ENCODE measurements at regions not wholly inside any gene's neighbourhood (a gene's known extent, or its start where the extent isn't known, plus 50 kb on each side); places are given as distances from the start of the nearest gene placed in this dataset.
"Not testable (repeated sequence)": the region's sequence is repeated elsewhere in the genome, so short reads cannot be mapped to it uniquely, and the experiment has no call there.

DNA sequence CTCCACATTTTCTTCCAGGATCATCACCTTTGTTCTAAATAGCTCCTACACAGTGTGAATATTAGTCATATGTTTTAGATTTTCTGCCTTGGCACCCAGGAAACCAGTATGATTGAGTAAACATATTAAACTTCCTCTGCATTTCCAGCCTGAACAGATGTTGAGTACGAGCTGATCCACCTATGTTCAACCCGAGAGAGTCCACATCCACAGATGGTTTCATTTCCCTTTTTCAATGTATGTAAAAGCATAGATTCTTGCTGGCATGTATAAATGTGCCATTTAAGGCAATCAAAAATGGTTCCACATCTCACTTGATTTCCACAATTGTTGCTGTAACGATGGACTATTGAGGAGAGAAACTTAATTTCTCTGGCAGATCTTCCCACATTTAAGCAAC is 74.2 kb downstream of the ZNF716 start:
- FAIRE-seq: not testable (repeated sequence)

DNA sequence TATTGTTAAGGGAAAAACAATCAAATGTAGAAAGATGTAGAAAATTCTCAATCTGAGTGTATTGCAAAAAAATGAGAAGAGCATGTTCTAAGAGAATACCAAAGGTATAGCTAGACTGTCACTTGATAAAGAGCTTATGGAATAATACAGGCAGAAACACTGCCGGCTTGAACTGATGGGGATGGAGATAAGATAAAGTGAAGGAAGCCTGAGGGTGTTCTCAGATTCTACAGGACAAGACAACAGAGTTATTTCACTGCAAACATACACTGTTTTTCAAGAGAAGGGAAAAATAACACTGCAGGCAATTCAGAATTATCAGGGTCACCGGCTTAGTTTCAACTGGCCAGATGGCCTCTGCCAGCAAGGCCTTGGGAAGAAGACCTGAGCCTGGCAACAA is 80.0 kb downstream of the ZNF716 start:
- FAIRE-seq: no peak

DNA sequence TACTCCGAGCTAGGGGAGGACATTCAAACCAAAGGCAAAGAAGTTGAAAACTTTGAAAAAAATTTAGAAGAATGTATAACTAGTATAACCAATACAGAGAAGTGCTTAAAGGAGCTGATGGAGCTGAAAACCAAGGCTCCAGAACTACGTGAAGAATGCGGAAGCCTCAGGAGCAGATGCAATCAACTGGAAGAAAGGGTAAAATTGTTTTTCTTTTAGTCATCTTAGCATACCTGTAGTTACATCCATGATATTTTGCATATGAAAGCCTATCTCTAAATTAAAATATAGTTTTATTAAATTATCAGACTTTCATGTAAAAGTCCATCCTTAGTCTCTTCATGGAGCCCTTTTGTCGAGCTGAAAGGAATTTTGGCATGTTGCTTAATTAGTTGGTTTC is 90.7 kb downstream of the ZNF716 start:
- not testable (repeated sequence) for FAIRE-seq

DNA sequence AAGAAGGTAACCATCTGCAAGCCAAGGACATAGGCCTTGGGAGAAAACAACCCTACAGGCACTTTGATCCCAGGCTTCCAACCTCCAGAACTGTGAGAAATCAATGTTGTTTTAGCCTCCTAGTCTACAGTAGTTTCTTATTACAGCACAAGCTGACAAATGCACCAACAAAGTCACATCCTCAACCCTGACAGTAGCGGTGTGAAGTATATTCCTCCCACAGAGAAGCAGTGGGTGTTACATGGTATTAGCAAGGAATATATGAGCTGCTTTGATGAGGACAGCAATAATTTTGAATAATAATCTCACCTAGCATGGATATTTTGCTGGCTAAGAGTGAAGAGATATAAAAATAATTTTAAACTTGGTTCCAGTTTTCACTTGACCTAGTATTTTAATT is 92.4 kb downstream of the ZNF716 start:
- FAIRE-seq: not testable (repeated sequence)

DNA sequence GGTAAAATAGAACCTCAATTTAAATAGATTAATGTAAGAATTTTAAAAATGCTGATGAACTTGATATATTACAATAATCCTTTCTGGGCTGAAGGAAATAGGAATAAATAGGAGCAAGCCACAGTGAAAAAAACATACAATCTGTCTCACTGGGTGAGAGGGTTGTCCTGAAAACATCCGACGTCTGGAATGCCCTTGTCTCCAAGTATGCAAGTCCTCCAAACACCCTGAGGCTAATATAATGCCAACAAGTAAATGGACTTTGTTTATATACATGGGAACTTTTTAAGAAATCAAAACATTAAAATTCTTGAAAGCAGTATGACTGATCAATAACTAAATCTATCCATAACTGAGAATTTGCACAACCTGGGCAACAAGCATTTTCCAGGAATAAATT is 97.4 kb downstream of the ZNF716 start:
- not testable (repeated sequence) for FAIRE-seq

DNA sequence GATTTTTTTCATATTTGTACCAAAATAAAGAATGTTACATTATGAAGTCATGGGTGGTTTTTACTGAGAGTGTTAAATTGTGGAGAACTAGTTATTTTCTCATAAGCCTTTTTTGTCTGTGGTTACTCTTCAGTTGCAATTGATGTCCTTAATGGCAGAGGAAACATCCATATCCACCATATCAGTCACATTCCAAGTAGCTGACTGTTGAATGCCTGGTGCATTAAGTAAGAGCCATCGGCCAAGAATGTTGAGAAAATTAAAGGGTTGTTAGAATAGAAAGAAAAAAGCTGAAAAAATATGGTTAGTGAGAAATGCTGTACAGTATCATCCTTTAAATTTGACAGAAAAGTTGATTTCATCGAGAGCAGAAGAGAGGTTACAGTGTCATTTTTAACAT is 100.0 kb downstream of the ZNF716 start:
- not testable (repeated sequence) for FAIRE-seq

DNA sequence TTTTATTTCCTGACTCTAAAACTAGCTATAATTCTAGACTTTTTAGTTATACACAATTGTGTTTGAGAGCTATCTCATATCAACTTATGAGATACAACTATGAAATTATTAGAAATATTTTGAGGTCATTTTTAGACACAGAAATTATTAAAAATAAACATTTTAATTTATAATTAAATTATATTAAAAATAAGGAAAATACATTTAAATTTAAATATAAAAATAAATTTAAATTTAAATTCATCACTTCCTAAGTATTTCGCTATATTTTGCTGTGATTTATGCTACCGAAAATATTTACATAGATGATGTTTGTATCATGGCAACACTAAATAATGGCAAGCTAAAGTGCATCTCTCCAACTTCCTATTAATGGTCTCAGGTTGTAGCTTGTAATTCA is 105.7 kb downstream of the ZNF716 start:
- peak; percentile 88 for FAIRE-seq

DNA sequence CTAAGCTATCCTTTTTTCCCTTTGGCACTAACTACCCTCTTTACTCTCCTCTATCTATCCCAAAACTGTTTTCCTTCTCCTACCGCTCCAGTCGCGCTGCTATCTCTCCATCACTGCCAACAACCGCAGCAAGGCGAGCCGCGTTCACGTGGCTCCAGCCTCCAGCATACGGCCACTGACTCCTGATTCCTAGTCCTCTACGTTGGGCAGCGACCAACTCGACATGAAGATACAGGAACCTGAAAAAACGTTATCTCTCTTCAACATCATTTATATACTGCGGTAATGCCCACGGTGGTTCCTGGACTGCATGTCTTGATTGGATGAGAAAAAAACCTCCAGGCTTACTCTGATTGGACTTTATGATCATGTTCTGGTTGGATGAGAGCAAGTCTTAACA is 129.5 kb downstream of the ZNF716 start:
- no peak for FAIRE-seq
